ENCODE measurements at regions not wholly inside any gene's neighbourhood (a gene's known extent, or its start where the extent isn't known, plus 50 kb on each side); places are given as distances from the start of the nearest gene placed in this dataset.

GRCh38 chr1:121459235-121459634 is 274.5 kb downstream of the SRGAP2C start:
- TF ChIP-seq, protein P1, sequence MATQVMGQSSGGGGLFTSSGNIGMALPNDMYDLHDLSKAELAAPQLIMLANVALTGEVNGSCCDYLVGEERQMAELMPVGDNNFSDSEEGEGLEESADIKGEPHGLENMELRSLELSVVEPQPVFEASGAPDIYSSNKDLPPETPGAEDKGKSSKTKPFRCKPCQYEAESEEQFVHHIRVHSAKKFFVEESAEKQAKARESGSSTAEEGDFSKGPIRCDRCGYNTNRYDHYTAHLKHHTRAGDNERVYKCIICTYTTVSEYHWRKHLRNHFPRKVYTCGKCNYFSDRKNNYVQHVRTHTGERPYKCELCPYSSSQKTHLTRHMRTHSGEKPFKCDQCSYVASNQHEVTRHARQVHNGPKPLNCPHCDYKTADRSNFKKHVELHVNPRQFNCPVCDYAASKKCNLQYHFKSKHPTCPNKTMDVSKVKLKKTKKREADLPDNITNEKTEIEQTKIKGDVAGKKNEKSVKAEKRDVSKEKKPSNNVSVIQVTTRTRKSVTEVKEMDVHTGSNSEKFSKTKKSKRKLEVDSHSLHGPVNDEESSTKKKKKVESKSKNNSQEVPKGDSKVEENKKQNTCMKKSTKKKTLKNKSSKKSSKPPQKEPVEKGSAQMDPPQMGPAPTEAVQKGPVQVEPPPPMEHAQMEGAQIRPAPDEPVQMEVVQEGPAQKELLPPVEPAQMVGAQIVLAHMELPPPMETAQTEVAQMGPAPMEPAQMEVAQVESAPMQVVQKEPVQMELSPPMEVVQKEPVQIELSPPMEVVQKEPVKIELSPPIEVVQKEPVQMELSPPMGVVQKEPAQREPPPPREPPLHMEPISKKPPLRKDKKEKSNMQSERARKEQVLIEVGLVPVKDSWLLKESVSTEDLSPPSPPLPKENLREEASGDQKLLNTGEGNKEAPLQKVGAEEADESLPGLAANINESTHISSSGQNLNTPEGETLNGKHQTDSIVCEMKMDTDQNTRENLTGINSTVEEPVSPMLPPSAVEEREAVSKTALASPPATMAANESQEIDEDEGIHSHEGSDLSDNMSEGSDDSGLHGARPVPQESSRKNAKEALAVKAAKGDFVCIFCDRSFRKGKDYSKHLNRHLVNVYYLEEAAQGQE (IDR thresholded peaks at IDR 0.05; ENCODE audit: insufficient read depth in 1 of 2, low read depth in 2 of 2, low read length in 1 of 2), result no peak
- TF ChIP-seq, protein P2, sequence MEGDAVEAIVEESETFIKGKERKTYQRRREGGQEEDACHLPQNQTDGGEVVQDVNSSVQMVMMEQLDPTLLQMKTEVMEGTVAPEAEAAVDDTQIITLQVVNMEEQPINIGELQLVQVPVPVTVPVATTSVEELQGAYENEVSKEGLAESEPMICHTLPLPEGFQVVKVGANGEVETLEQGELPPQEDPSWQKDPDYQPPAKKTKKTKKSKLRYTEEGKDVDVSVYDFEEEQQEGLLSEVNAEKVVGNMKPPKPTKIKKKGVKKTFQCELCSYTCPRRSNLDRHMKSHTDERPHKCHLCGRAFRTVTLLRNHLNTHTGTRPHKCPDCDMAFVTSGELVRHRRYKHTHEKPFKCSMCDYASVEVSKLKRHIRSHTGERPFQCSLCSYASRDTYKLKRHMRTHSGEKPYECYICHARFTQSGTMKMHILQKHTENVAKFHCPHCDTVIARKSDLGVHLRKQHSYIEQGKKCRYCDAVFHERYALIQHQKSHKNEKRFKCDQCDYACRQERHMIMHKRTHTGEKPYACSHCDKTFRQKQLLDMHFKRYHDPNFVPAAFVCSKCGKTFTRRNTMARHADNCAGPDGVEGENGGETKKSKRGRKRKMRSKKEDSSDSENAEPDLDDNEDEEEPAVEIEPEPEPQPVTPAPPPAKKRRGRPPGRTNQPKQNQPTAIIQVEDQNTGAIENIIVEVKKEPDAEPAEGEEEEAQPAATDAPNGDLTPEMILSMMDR (IDR thresholded peaks at IDR 0.05), result no peak
- no peak for TF ChIP-seq POLR2AphosphoS5 (IDR thresholded peaks at IDR 0.05; ENCODE audit: low read depth, low read length)
- TF ChIP-seq SIN3A (IDR thresholded peaks at IDR 0.05; ENCODE audit: borderline replicate concordance, insufficient read depth, low read depth, low read length), result no peak
- TF ChIP-seq TCF7L2 (IDR thresholded peaks at IDR 0.05; ENCODE audit: low read depth, low read length), result no peak

Measured in Panc1 (cell line).